Left ventricle myocardium superior (tissue), 1 donor: ENCODE measurements at regions not wholly inside any gene's neighbourhood (a gene's known extent, or its start where the extent isn't known, plus 50 kb on each side); places are given as distances from the start of the nearest gene placed in this dataset.

Experiments
- ATAC-seq: fragments of 200-7000 bp; cut with Tn5 transposase; one replicate; pipeline ENCODE4 v1.9.1; 2020; ENCODE audit warnings: mild to moderate bottlenecking, moderate library complexity
- DNase-seq: peaks from one replicate; pipeline ENCODE4 v3.0.0-alpha.2; 2020
- intact Hi-C: fragments of 100-400 bp; cut with micrococcal nuclease; formaldehyde crosslinking; loops from one replicate; pipeline ENCODE4 v1.11.0; 2022
- donor health status: DM: no; HTN: yes; CAD: no; lungs with severe emphysema.

GRCh38 chr5:98679963-98680362 lies 93.5 kb upstream of the RGMB start:
- ATAC-seq (no peak), DNase-seq (no peak)
- intact Hi-C loops: no loop called here

- ATAC-seq (no peak), DNase-seq (no peak)
- intact Hi-C loops: no loop called here
These were observed 83.5 kb upstream of the RGMB start for GRCh38 chr5:98690002-98690401.

GRCh38 chr5:98694902-98695301 lies 78.6 kb upstream of the RGMB start:
- intact Hi-C loops: no loop called here
- ATAC-seq (no peak), DNase-seq (no peak)

GRCh38 chr5:98698359-98698758 lies 75.1 kb upstream of the RGMB start:
- ATAC-seq: no peak
- no peak for DNase-seq
- intact Hi-C loops: no loop called here

GRCh38 chr5:98700730-98701129 lies 72.7 kb upstream of the RGMB start:
- ATAC-seq (no peak), DNase-seq (no peak)
- intact Hi-C loops: no loop called here

- intact Hi-C loops: no loop called here
- DNase-seq (no peak), ATAC-seq (no peak)
These were observed 67.6 kb upstream of the RGMB start for GRCh38 chr5:98705841-98706240.

GRCh38 chr5:98709681-98710080 lies 63.8 kb upstream of the RGMB start:
- ATAC-seq (no peak), DNase-seq (no peak)
- intact Hi-C loops: no loop called here

- DNase-seq: no peak
- no peak for ATAC-seq
- intact Hi-C loops: no loop called here
These were observed 60.4 kb upstream of the RGMB start for GRCh38 chr5:98713027-98713426.

- intact Hi-C loops: no loop called here
- DNase-seq (no peak), ATAC-seq (no peak)
These were observed 59.6 kb upstream of the RGMB start for GRCh38 chr5:98713856-98714255.

GRCh38 chr5:98714710-98715288 lies 58.7 kb upstream of the RGMB start:
- no peak for ATAC-seq
- intact Hi-C loops: no loop called here
- no peak for DNase-seq

GRCh38 chr5:98721231-98721928 lies 52.1 kb upstream of the RGMB start:
- ATAC-seq (no peak), DNase-seq (no peak)
- intact Hi-C loops: no loop called here

- intact Hi-C loops: no loop called here
- no peak for ATAC-seq
- DNase-seq: no peak
These were observed 51.3 kb upstream of the RGMB start for GRCh38 chr5:98722188-98722587.

- ATAC-seq: no peak
- intact Hi-C loops: no loop called here
- no peak for DNase-seq
These were observed 50.4 kb upstream of the RGMB start for GRCh38 chr5:98723061-98723460.
